Thyroid gland (tissue), 4 donors: ENCODE measurements at regions not wholly inside any gene's neighbourhood (a gene's known extent, or its start where the extent isn't known, plus 50 kb on each side); places are given as distances from the start of the nearest gene placed in this dataset.

Experiments
- DNase-seq, 2 donors: peaks; one replicate each; pipeline ENCODE4 v3.0.0-alpha.2; 2019
- H3K27ac ChIP-seq, 3 donors: fragments of 200-600 bp; sonication (generic); 1 replicate in 2 of 3; 2 replicates in 1 of 3; pipeline ENCODE4 v1.5.1; 2016 to 2019; ENCODE audit warnings: mild to moderate bottlenecking in 1 of 3, moderate library complexity in 1 of 3
- H3K27me3 ChIP-seq: fragments of 200-600 bp; sonication (generic); one replicate; pipeline ENCODE4 v1.5.1; 2019
- H3K36me3 ChIP-seq, 2 donors: fragments of 200-600 bp; sonication (generic); one replicate each; pipeline ENCODE4 v1.5.1; 2016 to 2019
- H3K4me1 ChIP-seq, 2 donors: fragments of 200-600 bp; sonication (generic); one replicate each; pipeline ENCODE4 v1.5.1; 2017 to 2019
- H3K4me3 ChIP-seq, 3 donors: fragments of 200-600 bp; sonication (generic); replicated peaks in 1 of 3; 1 replicate in 2 of 3; 2 replicates in 1 of 3; pipeline ENCODE4 v1.5.1; 2016; ENCODE audit warnings: mild to moderate bottlenecking in 1 of 3
- H3K9me3 ChIP-seq: fragments of 200-600 bp; sonication (generic); one replicate; pipeline ENCODE4 v1.5.1; 2017
- POLR2A ChIP-seq, 2 donors: fragments of 450-650 bp; IDR thresholded peaks; one replicate each; pipeline ENCODE4 v1.6.1; 2017; ENCODE audit warnings: antibody characterized with exemption in 2 of 2, mild to moderate bottlenecking in 2 of 2, moderate library complexity in 1 of 2
- WGBS, 2 donors: methylation state at CpG; one replicate each; pipeline ENCODE4 v1.1.5; 2017; 5-methylcytosine and 5-hydroxymethylcytosine counted together
- intact Hi-C: fragments of 100-400 bp; cut with DNase I; formaldehyde crosslinking; loops from one replicate; pipeline ENCODE4 v1.15.1; 2023
- TF ChIP-seq, protein P1 (sequence below), 6 experiments: fragments of 200-600 bp in 3 of 6; fragments of 450-650 bp in 3 of 6; sonication (generic) in 3 of 6; IDR thresholded peaks; one replicate each; pipeline ENCODE4 v1.5.1; 2016 to 2019; ENCODE audit warnings: antibody characterized with exemption in 6 of 6, mild to moderate bottlenecking in 2 of 6, inconsistent platforms in 1 of 6, moderate library complexity in 1 of 6

DNA sequence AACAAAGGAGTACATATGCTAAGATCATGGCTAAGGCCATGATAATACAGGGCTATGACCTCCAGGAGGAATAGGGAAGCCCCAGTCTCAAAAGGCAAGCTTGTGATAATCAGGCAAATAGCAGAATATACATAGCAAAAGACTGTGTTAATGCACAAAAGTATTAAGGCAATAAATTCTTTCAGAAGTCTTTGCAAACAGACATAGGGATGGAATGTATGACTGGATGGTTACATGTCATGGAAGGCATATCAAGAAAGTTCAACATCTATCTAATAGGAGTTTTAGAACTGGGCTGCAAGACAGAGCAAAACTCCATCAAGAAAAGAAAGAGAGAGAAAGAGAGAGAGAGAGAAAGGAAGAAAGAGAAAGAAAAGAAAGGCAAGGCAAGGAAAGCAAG is 264.5 kb upstream of the CDH6 start:
- no peak overlapping the region for H3K4me3 ChIP-seq
- H3K4me1 ChIP-seq: no peaks in the 10 kb centered on the region
- no peak for DNase-seq
- H3K9me3 ChIP-seq: no peaks in the 10 kb centered on the region
- H3K27me3 ChIP-seq: no peaks in the 10 kb centered on the region
- TF ChIP-seq, protein P1, sequence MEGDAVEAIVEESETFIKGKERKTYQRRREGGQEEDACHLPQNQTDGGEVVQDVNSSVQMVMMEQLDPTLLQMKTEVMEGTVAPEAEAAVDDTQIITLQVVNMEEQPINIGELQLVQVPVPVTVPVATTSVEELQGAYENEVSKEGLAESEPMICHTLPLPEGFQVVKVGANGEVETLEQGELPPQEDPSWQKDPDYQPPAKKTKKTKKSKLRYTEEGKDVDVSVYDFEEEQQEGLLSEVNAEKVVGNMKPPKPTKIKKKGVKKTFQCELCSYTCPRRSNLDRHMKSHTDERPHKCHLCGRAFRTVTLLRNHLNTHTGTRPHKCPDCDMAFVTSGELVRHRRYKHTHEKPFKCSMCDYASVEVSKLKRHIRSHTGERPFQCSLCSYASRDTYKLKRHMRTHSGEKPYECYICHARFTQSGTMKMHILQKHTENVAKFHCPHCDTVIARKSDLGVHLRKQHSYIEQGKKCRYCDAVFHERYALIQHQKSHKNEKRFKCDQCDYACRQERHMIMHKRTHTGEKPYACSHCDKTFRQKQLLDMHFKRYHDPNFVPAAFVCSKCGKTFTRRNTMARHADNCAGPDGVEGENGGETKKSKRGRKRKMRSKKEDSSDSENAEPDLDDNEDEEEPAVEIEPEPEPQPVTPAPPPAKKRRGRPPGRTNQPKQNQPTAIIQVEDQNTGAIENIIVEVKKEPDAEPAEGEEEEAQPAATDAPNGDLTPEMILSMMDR (IDR thresholded peaks at IDR 0.05): no peak
- no peak for TF ChIP-seq POLR2A (IDR thresholded peaks at IDR 0.05)
- intact Hi-C loops: no loop called here
- H3K27ac ChIP-seq: no peak overlapping the region
- no peaks in the 10 kb centered on the region for H3K36me3 ChIP-seq

DNA sequence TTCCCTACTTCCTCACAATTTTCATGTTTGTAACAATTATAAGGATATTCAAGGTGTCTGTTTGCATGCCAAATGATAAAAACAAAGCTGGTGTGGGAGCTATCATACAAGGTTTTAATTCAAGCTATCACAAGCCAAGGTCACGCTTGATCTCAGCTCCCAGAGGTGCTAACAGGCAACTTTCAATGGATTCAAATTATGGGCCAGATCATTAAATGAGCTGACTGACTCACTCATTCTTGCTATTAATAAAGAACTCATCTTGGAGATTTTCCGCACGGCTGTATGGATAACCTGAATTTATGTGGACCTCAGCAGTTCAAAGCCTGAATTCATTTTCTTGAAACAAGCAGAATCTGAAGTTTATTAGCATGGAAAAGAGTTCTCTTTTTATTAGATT is 267.3 kb upstream of the CDH6 start:
- no peaks in the 10 kb centered on the region for H3K9me3 ChIP-seq
- no peak for DNase-seq
- H3K4me3 ChIP-seq: no peak overlapping the region
- WGBS, 2 donors: 87 to 89% methylated on average over 3 of the region's 3 CpGs
- no peak overlapping the region for H3K27ac ChIP-seq
- intact Hi-C loops: no loop called here
- no peaks in the 10 kb centered on the region for H3K27me3 ChIP-seq
- TF ChIP-seq, protein P1 (IDR thresholded peaks at IDR 0.05): no peak
- no peak for TF ChIP-seq POLR2A (IDR thresholded peaks at IDR 0.05)
- no peaks in the 10 kb centered on the region for H3K4me1 ChIP-seq
- no peaks in the 10 kb centered on the region for H3K36me3 ChIP-seq

DNA sequence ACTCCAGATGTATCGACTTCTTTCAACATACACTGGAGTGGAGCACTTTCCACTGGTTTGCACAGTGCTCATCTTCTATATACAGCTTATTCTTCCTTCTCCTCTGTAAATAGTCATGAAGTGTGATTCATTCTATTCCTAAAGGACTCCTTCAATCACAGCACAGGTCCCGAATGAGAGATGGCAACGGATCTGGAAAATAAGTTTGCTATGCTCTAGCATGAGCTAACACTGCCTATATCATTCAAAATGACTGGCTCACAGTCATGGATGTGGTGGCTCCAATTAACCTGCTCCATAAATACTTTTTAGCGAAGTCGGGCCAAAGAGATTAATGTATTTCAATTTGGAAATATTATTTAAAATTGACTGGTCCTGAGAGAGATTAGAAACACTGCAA is 272.1 kb upstream of the CDH6 start:
- no peaks in the 10 kb centered on the region for H3K36me3 ChIP-seq
- H3K9me3 ChIP-seq: no peaks in the 10 kb centered on the region
- no peak overlapping the region for H3K27ac ChIP-seq
- intact Hi-C loops: no loop called here
- H3K4me1 ChIP-seq: no peaks in the 10 kb centered on the region
- DNase-seq: no peak
- WGBS, 2 donors: 73 to 76% methylated on average over 5 of the region's 5 CpGs
- H3K27me3 ChIP-seq: no peaks in the 10 kb centered on the region
- TF ChIP-seq POLR2A (IDR thresholded peaks at IDR 0.05): no peak
- TF ChIP-seq, protein P1 (IDR thresholded peaks at IDR 0.05): no peak
- H3K4me3 ChIP-seq: no peak overlapping the region

DNA sequence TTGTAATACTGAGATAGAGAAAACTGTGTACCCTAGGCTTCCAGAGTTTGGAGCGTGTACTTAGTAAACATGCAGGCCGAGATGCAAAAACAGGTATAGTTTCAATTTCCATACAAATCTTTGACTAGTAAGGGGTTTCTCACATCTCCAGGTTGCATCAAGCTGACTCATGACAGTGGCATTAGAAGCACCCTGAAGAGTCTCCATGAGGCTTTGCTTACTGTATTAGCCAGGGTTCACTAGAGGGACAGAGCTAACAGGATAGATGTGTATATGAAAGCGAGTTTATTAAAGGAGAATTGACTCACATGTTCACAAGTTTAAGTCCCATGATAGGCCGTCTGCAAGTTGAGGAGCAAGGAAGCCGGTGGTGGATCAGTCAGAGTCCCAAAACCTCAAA is 275.3 kb upstream of the CDH6 start:
- TF ChIP-seq POLR2A (IDR thresholded peaks at IDR 0.05): no peak
- TF ChIP-seq, protein P1 (IDR thresholded peaks at IDR 0.05): no peak
- no peaks in the 10 kb centered on the region for H3K9me3 ChIP-seq
- H3K27ac ChIP-seq: no peak overlapping the region
- 89 to 90% methylated on average over 5 of the region's 5 CpGs for WGBS, 2 donors
- intact Hi-C loops: no loop called here
- H3K4me3 ChIP-seq: no peak overlapping the region
- no peak for DNase-seq
- H3K4me1 ChIP-seq: no peaks in the 10 kb centered on the region
- H3K27me3 ChIP-seq: no peaks in the 10 kb centered on the region
- no peaks in the 10 kb centered on the region for H3K36me3 ChIP-seq

DNA sequence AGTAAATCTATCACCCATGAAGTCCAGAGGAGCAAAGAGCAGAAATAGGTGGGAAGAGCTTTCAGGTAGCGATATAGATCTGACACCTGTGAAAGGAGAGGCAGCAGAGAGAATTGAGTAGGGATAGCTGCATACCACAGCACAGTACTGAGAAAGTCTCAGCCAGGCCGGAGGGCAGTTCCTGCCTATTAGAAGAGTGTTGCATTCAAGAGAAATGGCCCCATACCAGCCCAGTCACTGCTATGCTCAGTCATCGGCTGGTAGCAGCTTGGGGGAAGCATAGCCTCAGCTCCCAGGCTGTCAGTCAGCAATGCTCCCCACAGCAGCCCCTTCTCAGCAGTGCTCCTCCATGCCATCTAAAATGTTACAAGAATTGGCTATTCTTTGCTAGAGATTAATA is 285.1 kb upstream of the CDH6 start:
- no peak for TF ChIP-seq POLR2A (IDR thresholded peaks at IDR 0.05)
- TF ChIP-seq, protein P1 (IDR thresholded peaks at IDR 0.05): no peak
- no peaks in the 10 kb centered on the region for H3K27me3 ChIP-seq
- no peak overlapping the region for H3K27ac ChIP-seq
- H3K4me1 ChIP-seq: no peaks in the 10 kb centered on the region
- no peaks in the 10 kb centered on the region for H3K9me3 ChIP-seq
- intact Hi-C loops: no loop called here
- DNase-seq: no peak
- 89 to 90% methylated on average over 3 of the region's 3 CpGs for WGBS, 2 donors
- no peak overlapping the region for H3K4me3 ChIP-seq
- H3K36me3 ChIP-seq: no peaks in the 10 kb centered on the region
